ENCODE measurements at regions not wholly inside any gene's neighbourhood (a gene's known extent, or its start where the extent isn't known, plus 50 kb on each side); places are given as distances from the start of the nearest gene placed in this dataset.

DNA sequence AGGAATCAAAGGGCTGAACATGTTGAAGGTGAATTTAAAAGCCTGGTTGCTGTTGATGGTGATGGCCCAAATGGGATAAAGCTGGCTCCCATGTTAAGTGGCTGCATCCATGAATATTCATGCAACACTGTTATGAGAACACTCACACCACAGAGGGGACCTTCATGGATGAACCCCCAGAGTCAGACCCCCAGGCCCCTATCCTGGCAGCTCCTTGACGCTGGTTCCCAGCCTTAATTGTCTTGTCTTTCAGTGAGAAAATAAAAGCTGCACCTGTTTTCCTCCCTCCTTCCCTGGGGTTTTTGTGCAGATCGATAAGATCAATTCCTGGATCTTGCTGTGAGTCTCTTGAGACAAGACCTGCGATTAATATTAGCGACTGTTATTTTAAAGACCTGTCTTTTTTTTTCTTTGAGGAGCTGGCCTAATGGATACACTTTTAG, 371.7 kb downstream of the ICE1 start:
- DNase-seq (ENCODE audit: low read depth): no peak
- TF ChIP-seq, protein P1, sequence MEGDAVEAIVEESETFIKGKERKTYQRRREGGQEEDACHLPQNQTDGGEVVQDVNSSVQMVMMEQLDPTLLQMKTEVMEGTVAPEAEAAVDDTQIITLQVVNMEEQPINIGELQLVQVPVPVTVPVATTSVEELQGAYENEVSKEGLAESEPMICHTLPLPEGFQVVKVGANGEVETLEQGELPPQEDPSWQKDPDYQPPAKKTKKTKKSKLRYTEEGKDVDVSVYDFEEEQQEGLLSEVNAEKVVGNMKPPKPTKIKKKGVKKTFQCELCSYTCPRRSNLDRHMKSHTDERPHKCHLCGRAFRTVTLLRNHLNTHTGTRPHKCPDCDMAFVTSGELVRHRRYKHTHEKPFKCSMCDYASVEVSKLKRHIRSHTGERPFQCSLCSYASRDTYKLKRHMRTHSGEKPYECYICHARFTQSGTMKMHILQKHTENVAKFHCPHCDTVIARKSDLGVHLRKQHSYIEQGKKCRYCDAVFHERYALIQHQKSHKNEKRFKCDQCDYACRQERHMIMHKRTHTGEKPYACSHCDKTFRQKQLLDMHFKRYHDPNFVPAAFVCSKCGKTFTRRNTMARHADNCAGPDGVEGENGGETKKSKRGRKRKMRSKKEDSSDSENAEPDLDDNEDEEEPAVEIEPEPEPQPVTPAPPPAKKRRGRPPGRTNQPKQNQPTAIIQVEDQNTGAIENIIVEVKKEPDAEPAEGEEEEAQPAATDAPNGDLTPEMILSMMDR (IDR thresholded peaks at IDR 0.05; ENCODE audit: control insufficient read depth, extremely low read depth, insufficient read depth): no peak
- no peak overlapping the region for H3K4me3 ChIP-seq (ENCODE audit: low read depth, low read length)

DNA sequence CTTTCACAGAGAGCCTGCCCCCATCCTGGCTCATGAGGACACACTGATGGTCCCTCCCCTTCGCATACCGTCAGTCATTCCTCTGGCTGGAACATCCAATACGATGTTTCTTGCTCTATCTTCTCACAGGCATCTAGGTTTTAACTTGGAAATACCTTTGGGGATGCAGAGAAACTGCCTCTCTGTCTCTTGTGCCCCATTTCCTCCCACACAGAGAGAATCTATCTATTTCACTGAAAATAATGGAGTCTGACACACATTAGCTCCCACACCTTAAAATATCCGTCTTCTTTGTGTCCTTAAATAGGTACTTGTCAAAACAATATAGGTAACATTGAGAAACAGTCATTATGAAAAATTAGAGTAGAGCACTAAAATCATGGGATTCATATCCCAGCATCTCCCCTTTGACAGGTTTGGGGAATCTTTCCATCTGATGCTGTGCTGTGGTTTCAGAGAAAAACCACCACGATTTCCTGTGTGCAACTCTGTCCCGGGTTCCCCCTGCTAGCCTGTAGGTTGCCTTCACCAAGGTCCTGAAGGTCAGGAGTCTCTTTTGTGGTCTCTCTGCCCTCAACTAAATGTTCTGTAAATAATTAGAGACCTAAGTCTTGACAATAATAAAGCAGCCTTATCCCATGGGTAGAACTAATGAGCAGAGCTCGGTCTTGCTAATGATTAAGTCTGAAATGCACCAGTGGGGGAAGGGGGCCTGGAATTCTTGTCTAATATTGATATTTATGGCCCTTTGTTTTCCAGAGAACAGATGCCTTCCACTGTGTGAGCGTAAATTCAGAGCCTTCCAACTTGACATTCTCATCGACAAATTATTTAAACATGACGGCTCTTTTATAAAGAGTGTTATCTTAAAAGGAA, 371.0 kb downstream of the ICE1 start:
- TF ChIP-seq, protein P1 (IDR thresholded peaks at IDR 0.05; ENCODE audit: control insufficient read depth, extremely low read depth, insufficient read depth): no peak
- DNase-seq (ENCODE audit: low read depth): no peak

DNA sequence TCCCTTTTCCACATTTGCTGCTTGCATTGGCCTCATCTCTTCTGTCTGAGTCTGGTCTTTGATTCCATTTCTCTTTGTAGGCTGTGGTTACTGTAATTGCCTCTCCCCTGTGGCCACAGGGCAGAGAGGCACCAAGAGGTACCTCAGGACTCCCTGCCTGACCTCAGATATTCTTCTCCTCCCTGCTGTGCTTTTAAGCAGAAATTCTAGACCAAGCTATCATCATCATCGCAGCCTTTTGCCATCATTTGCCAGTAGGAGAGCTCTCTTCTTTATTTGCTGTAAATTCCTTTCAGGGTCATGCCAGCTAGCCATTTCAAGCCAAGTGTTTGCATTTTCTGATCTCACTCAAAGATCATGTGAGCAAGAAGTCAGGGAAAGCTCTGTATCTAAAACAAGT, 369.6 kb downstream of the ICE1 start:
- TF ChIP-seq, protein P1 (IDR thresholded peaks at IDR 0.05; ENCODE audit: control insufficient read depth, extremely low read depth, insufficient read depth): no peak
- DNase-seq (ENCODE audit: low read depth): no peak
- no peak overlapping the region for H3K4me3 ChIP-seq (ENCODE audit: low read depth, low read length)

More for the DNA sequence above, 371.0 kb downstream of the ICE1 start:
- no peak overlapping the region for H3K4me3 ChIP-seq (ENCODE audit: low read depth, low read length)

DNA sequence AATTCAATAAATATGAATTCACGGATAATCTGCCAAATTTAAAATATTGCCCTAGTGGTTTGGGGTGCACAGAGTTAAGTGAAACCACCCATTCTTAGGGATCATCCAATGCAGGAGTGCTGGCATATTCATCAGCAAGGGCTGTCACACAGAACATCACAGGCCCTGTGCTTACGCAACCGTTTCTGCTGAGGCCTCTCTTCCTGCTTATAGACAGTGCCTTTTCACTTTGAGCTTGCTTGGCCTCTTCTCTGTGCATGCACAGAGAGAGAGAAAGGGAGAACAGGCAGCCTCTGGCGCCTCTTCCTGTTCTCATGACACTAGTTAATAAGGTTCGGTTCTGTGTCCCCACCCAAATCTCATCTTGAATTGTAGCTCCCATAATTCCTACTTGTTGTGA, 366.3 kb downstream of the ICE1 start:
- TF ChIP-seq, protein P1 (IDR thresholded peaks at IDR 0.05; ENCODE audit: control insufficient read depth, extremely low read depth, insufficient read depth): no peak
- no peak overlapping the region for H3K4me3 ChIP-seq (ENCODE audit: low read depth, low read length)
- no peak for DNase-seq (ENCODE audit: low read depth)

DNA sequence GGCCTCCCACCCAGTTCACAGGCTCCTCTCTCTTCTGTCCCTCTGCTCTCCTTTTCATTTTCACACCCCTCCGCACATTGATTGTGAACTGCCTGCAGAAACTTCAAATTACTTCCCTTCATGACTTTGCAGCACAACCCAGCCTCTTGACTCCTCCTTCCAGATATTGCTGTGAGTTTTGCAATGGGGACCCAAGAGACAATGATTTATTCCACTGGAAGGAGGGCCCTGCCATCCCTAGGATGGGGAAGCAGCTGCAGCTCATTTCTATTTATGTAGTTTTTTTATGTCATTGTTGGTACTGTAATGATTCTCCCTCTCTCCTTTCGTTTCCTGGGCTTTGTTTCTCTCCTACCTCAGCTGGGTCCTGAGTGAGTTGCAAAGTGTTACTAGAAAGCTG, 364.9 kb downstream of the ICE1 start:
- H3K4me3 ChIP-seq (ENCODE audit: low read depth, low read length): no peak overlapping the region
- TF ChIP-seq, protein P1 (IDR thresholded peaks at IDR 0.05; ENCODE audit: control insufficient read depth, extremely low read depth, insufficient read depth): no peak
- no peak for DNase-seq (ENCODE audit: low read depth)

DNA sequence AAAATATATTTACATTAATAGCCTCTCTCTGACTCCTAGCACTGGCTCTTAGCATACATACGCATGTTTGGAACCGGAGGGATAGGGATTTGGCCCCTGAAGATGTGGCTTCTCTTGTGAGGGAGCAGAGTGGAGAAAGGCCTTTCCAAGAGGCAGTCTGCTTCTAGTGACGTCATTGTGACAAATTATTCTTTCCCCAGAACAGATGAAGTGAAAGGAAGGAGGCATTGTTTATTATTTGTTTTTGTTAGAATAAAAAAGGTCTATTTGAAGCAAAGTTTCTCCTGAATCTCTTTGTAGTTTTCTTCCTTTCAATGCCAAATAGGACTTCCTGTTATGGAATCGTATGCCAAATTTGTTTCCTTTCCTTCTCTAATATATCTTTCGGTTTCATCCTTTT, 361.6 kb downstream of the ICE1 start:
- no peak for DNase-seq (ENCODE audit: low read depth)
- H3K4me3 ChIP-seq (ENCODE audit: low read depth, low read length): no peak overlapping the region
- TF ChIP-seq, protein P1 (IDR thresholded peaks at IDR 0.05; ENCODE audit: control insufficient read depth, extremely low read depth, insufficient read depth): no peak
